Breast epithelium (tissue), 3 donors: ENCODE measurements at regions not wholly inside any gene's neighbourhood (a gene's known extent, or its start where the extent isn't known, plus 50 kb on each side); places are given as distances from the start of the nearest gene placed in this dataset.

ENCODE experiments used
- POLR2A ChIP-seq: fragments of 450-650 bp; IDR thresholded peaks from one replicate; pipeline ENCODE4 v1.6.1; 2016; ENCODE audit warnings: antibody characterized with exemption, mild to moderate bottlenecking, moderate library complexity
- POLR2AphosphoS5 ChIP-seq, 3 donors: sonication (generic); formaldehyde crosslinking; IDR thresholded peaks; one replicate each; pipeline ENCODE4 v1.6.1; 2017; ENCODE audit warnings: antibody characterized with exemption in 3 of 3

GRCh38 chr2:8600456-8600855, 81.4 kb upstream of the ID2 start:
- no peak for TF ChIP-seq POLR2A
- TF ChIP-seq POLR2AphosphoS5 (IDR thresholded peaks at IDR 0.05) = no peak
